ENCODE measurements at regions not wholly inside any gene's neighbourhood (a gene's known extent, or its start where the extent isn't known, plus 50 kb on each side); places are given as distances from the start of the nearest gene placed in this dataset.

DNA sequence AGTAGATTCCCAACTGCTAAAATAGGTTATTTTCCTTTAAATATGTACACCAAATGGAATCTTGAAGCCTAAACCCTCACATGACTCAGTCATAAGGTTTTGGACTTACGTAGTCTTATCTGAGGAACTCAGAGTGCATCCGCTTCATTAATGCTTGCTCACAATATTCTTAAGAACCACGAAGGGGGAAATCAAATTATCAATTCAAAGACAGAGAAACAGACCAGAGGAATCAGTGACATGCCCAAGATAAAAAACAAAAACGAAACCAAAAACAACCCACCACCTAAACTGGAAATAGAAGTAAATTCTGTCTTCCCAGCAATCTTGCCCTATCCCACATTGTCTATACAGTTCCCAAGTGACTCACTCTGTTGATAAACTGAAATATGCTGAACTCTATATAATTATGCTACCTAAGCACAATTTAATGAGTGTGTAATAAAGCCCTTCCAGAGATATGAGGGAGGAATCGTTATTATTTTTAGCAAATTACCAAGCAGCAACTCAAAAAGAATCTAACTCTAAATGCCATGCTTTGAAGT lies 135.4 kb upstream of the CBLB start:
- peak in 2 of 3 donors; percentile 75 to 80 for DNase-seq
- 69 to 80% methylated on average over 5 of the region's 5 CpGs for WGBS, 2 donors
- TF ChIP-seq, protein P1, sequence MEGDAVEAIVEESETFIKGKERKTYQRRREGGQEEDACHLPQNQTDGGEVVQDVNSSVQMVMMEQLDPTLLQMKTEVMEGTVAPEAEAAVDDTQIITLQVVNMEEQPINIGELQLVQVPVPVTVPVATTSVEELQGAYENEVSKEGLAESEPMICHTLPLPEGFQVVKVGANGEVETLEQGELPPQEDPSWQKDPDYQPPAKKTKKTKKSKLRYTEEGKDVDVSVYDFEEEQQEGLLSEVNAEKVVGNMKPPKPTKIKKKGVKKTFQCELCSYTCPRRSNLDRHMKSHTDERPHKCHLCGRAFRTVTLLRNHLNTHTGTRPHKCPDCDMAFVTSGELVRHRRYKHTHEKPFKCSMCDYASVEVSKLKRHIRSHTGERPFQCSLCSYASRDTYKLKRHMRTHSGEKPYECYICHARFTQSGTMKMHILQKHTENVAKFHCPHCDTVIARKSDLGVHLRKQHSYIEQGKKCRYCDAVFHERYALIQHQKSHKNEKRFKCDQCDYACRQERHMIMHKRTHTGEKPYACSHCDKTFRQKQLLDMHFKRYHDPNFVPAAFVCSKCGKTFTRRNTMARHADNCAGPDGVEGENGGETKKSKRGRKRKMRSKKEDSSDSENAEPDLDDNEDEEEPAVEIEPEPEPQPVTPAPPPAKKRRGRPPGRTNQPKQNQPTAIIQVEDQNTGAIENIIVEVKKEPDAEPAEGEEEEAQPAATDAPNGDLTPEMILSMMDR (IDR thresholded peaks at IDR 0.05; ENCODE audit: control extremely low read depth, extremely low read depth), result no peak
- ATAC-seq (ENCODE audit: insufficient read depth, low FRiP score), result no peak
- Histone ChIP-seq H3K9ac (ENCODE audit: insufficient read depth in 1 of 2, low read length in 2 of 2) (peak overlapping the region in 1 of 2 donors; percentile 84), H3K4me1 (ENCODE audit: control insufficient read depth in 5 of 5, insufficient read depth in 5 of 5, low read length in 5 of 5) (peaks cover 0 to 26% (median 6%) of the 10 kb centered on the region in 5 donors), H3K27ac (ENCODE audit: low read depth in 1 of 2, low read length in 1 of 2) (peak overlapping the region in 1 of 2 donors; percentile 64), H3K4me3 (no peak overlapping the region), H3K27me3 (ENCODE audit: control insufficient read depth in 3 of 3, insufficient read depth in 3 of 3, low read length in 2 of 3) (no peaks in the 10 kb centered on the region), H3K36me3 (ENCODE audit: control insufficient read depth in 4 of 4, insufficient read depth in 4 of 4, low read length in 4 of 4) (no peaks in the 10 kb centered on the region), H3K9me3 (ENCODE audit: control insufficient read depth in 4 of 4, insufficient read depth in 3 of 4, low read length in 3 of 4) (no peaks in the 10 kb centered on the region)

DNA sequence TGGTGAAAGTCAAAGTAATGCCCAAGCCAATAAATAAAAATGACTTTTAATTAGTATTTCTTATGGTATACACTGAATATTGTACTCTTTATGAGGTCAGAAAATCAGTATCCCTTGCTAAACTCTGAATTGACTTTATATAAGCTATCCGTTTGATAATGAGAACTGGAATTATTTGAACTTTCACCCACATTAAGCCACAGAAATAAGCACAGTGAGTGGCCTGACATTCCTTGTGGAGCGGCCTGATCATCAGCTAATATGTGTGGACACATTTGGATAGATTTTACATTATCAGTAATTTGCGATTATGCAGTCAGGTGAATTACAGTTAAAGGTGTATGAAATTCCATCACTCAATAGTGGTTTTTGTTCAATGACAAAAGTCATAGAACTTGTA lies 136.0 kb upstream of the CBLB start:
- ATAC-seq (ENCODE audit: insufficient read depth, low FRiP score) (no peak), DNase-seq (peak in 1 of 3 donors; percentile 52)
- WGBS, 2 donors, result 82 to 94% methylated on average over 3 of the region's 3 CpGs
- H3K4me3 ChIP-seq, result no peak overlapping the region
- H3K4me1 ChIP-seq (ENCODE audit: control insufficient read depth in 5 of 5, insufficient read depth in 5 of 5, low read length in 5 of 5), result peaks cover 0 to 28% (median 6%) of the 10 kb centered on the region in 5 donors
- no peaks in the 10 kb centered on the region for H3K9me3 ChIP-seq (ENCODE audit: control insufficient read depth in 4 of 4, insufficient read depth in 3 of 4, low read length in 3 of 4)
- no peak overlapping the region for H3K27ac ChIP-seq (ENCODE audit: low read depth in 1 of 2, low read length in 1 of 2)
- no peaks in the 10 kb centered on the region for H3K27me3 ChIP-seq (ENCODE audit: control insufficient read depth in 3 of 3, insufficient read depth in 3 of 3, low read length in 2 of 3)
- no peaks in the 10 kb centered on the region for H3K36me3 ChIP-seq (ENCODE audit: control insufficient read depth in 4 of 4, insufficient read depth in 4 of 4, low read length in 4 of 4)
- peak overlapping the region in 1 of 2 donors; percentile 84 for H3K9ac ChIP-seq (ENCODE audit: insufficient read depth in 1 of 2, low read length in 2 of 2)
- TF ChIP-seq, protein P1 (IDR thresholded peaks at IDR 0.05; ENCODE audit: control extremely low read depth, extremely low read depth), result no peak

DNA sequence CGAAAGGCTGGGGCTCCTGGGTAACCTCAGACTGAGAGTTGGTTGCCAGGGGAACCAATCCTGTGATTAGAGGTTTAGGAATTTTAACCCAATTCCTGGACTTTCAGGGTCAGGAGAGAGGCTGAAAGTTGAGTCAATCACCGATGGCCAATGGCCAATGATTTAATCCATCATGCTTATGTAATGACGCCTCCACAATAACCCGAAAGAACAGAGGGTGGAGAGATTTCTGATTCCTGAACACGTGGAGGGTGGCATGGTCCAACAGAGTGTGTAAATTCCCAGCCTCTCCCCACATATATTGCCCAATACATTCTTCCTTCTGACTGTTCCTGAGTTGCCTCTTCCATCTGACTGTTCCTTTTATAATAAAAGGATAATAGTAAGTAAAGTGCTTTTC lies 137.2 kb upstream of the CBLB start:
- Histone ChIP-seq H3K4me3 (no peak overlapping the region), H3K9me3 (ENCODE audit: control insufficient read depth in 4 of 4, insufficient read depth in 3 of 4, low read length in 3 of 4) (no peaks in the 10 kb centered on the region), H3K9ac (ENCODE audit: insufficient read depth in 1 of 2, low read length in 2 of 2) (no peak overlapping the region), H3K36me3 (ENCODE audit: control insufficient read depth in 4 of 4, insufficient read depth in 4 of 4, low read length in 4 of 4) (no peaks in the 10 kb centered on the region), H3K27ac (ENCODE audit: low read depth in 1 of 2, low read length in 1 of 2) (no peak overlapping the region), H3K4me1 (ENCODE audit: control insufficient read depth in 5 of 5, insufficient read depth in 5 of 5, low read length in 5 of 5) (peaks cover 0 to 28% (median 6%) of the 10 kb centered on the region in 5 donors), H3K27me3 (ENCODE audit: control insufficient read depth in 3 of 3, insufficient read depth in 3 of 3, low read length in 2 of 3) (no peaks in the 10 kb centered on the region)
- ATAC-seq (ENCODE audit: insufficient read depth, low FRiP score) (peak; percentile 65), DNase-seq (no peak)
- TF ChIP-seq, protein P1 (IDR thresholded peaks at IDR 0.05; ENCODE audit: control extremely low read depth, extremely low read depth), result no peak
- WGBS, 2 donors, result 79 to 81% methylated on average over 5 of the region's 5 CpGs

DNA sequence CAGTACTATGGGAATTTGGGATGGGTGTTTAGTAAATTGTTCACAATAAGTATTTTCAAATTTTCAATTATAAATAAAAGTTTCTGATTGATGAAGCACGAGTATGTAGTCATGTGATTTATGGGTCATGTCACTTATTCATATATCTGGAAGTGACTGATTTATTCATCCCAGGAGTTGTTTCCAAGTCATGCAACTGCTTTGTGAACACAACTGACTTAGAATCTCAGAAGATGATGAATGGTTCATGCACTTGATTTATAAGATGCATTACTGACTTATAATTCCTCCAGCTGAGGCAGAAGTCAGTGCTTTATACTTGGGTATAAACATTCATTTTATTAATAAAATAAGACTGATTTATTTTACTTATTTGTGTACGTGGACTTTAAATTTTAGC lies 137.8 kb upstream of the CBLB start:
- no peak overlapping the region for H3K4me3 ChIP-seq
- no peak overlapping the region for H3K27ac ChIP-seq (ENCODE audit: low read depth in 1 of 2, low read length in 1 of 2)
- no peaks in the 10 kb centered on the region for H3K36me3 ChIP-seq (ENCODE audit: control insufficient read depth in 4 of 4, insufficient read depth in 4 of 4, low read length in 4 of 4)
- no peaks in the 10 kb centered on the region for H3K9me3 ChIP-seq (ENCODE audit: control insufficient read depth in 4 of 4, insufficient read depth in 3 of 4, low read length in 3 of 4)
- TF ChIP-seq, protein P1 (IDR thresholded peaks at IDR 0.05; ENCODE audit: control extremely low read depth, extremely low read depth), result no peak
- WGBS, 2 donors, result 80 to 88% methylated on average over 2 of the region's 2 CpGs
- H3K27me3 ChIP-seq (ENCODE audit: control insufficient read depth in 3 of 3, insufficient read depth in 3 of 3, low read length in 2 of 3), result no peaks in the 10 kb centered on the region
- H3K9ac ChIP-seq (ENCODE audit: insufficient read depth in 1 of 2, low read length in 2 of 2), result no peak overlapping the region
- DNase-seq (no peak), ATAC-seq (ENCODE audit: insufficient read depth, low FRiP score) (no peak)
- H3K4me1 ChIP-seq (ENCODE audit: control insufficient read depth in 5 of 5, insufficient read depth in 5 of 5, low read length in 5 of 5), result peaks cover 0 to 28% (median 6%) of the 10 kb centered on the region in 5 donors
